ENCODE measurements at regions not wholly inside any gene's neighbourhood (a gene's known extent, or its start where the extent isn't known, plus 50 kb on each side); places are given as distances from the start of the nearest gene placed in this dataset.

DNA sequence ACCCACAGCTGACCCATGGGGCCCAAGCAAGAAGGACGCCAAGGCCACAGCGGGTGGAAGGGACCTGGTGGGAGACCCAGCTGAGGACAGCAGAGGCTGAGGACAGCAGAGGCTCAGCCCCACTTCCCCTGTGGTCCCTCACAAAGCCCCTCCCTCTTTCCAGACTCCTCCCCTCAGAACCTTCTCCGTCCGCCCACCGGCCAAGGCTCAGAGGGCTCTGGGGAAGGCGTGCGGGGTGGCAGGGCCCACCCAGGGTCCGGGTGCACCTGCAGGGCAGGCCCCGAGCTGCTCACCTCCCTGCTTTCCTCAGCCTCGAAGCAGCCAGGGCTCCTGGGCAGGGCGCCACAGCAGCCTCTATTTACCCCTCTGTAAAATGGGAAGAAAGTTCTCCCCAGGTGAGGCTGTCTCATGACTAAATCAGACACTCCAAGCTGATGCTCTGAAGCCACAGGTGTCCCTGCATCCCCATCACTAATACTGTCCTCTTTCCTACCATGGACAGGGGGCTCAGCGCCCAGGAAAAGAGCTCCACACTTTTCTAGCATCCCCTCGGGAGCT, 137.9 kb upstream of the PPP1R26 start:
- TF ChIP-seq, protein P1, sequence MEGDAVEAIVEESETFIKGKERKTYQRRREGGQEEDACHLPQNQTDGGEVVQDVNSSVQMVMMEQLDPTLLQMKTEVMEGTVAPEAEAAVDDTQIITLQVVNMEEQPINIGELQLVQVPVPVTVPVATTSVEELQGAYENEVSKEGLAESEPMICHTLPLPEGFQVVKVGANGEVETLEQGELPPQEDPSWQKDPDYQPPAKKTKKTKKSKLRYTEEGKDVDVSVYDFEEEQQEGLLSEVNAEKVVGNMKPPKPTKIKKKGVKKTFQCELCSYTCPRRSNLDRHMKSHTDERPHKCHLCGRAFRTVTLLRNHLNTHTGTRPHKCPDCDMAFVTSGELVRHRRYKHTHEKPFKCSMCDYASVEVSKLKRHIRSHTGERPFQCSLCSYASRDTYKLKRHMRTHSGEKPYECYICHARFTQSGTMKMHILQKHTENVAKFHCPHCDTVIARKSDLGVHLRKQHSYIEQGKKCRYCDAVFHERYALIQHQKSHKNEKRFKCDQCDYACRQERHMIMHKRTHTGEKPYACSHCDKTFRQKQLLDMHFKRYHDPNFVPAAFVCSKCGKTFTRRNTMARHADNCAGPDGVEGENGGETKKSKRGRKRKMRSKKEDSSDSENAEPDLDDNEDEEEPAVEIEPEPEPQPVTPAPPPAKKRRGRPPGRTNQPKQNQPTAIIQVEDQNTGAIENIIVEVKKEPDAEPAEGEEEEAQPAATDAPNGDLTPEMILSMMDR (IDR thresholded peaks at IDR 0.05; ENCODE audit: borderline replicate concordance, insufficient read depth, low read depth, low read length): no peak
- H3K4me3 ChIP-seq (ENCODE audit: low read depth, low read length): no peak overlapping the region

DNA sequence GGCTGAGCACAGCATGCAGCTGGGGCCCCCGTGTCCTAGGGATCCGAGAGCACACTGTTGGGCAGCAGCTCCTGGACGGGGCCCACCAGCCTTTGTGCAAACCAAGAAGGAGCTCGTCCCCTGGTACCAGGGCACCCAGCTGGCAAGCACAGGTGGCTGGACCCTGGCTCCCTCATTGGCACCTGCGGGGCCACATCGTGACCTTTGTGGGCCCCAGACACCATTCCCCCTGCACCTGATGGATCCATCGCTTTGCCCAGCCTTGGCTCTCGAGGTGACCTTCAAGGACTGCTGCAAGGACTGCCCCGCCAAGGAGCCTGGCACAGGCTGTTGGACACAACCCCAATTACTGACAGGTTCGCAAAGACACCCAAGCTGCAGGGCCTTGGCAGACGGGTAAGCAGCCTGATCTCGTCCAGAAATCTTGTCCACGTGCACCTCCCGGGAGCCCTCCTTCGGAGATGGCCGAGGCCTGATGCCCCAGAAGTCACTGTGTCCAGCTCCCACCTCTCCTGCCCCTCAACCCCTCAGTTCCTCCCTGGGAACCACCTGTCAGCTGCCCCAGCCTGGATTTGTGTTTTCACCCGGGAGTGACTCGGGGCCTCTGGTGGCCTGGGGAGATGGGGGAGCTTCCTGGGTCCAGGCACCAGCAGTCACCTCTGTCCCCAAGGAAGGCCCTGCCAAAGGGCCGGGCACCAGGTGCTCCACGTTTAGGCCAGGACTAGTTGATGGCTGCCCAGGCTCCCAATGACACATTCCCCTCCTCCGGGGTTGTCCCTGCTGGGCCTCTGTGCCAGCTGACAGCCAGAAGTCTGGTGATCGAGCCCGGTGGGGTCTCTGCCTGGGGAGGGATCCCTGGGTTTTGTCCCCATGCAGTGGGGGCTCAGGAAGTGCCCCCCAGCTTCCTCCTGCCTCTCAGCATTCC, 137.1 kb upstream of the PPP1R26 start:
- TF ChIP-seq, protein P1 (IDR thresholded peaks at IDR 0.05; ENCODE audit: borderline replicate concordance, insufficient read depth, low read depth, low read length): no peak
- no peak overlapping the region for H3K4me3 ChIP-seq (ENCODE audit: low read depth, low read length)

DNA sequence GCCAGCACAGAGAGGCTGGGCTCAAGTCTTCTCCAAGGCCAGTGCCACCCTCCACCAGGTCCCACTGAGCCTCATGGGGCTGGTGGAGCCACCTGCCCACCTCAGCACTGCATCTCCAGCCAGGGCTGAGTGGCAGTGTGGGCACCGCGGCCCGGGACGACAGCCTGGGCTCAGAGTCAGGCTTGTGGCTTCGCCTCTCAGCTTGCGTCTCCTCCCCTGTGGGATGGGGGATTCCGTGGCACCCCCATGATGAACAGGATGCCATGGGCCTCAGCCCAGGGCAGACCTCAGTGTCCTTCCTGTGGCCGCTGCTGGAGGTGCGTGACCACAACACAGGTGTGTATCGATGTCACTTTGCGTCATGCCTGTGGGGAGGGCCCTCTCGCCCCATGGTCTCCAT, 136.4 kb upstream of the PPP1R26 start:
- no peak overlapping the region for H3K4me3 ChIP-seq (ENCODE audit: low read depth, low read length)
- TF ChIP-seq, protein P1 (IDR thresholded peaks at IDR 0.05; ENCODE audit: borderline replicate concordance, insufficient read depth, low read depth, low read length): no peak

DNA sequence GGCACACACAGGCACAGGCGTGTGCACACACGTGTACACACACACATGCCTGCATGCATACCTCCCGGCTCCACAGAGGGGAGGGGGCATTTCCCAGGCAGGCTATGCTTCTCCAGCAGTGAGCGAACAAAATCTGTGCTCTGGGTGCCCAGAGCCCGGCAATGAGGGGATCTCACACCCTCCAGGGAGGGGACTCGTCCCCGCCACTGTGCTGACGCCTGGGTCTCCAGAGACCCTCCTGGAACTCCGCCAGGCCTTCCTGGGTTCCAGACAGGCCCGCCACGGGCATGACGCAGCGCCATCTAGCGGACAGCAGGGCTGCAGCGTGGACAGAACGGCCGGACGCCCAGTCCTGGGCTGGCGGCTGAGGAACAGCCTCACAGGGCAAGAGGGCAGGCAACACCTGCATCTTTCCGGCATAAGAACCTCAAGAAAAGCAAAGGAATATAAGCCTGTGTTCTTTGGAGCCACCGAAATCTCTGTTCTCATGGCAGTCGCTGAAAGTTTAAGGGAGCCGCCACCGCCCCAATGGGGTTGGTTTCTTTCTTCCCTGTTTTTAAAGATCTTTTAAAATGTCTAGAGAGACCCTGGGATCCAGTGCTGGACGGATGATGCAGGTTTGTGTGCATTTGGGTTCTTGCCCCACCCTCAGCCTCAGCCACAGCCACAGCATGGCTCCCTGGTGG, 135.6 kb upstream of the PPP1R26 start:
- TF ChIP-seq, protein P1 (IDR thresholded peaks at IDR 0.05; ENCODE audit: borderline replicate concordance, insufficient read depth, low read depth, low read length): peak; percentile 93
- H3K4me3 ChIP-seq (ENCODE audit: low read depth, low read length): no peak overlapping the region

DNA sequence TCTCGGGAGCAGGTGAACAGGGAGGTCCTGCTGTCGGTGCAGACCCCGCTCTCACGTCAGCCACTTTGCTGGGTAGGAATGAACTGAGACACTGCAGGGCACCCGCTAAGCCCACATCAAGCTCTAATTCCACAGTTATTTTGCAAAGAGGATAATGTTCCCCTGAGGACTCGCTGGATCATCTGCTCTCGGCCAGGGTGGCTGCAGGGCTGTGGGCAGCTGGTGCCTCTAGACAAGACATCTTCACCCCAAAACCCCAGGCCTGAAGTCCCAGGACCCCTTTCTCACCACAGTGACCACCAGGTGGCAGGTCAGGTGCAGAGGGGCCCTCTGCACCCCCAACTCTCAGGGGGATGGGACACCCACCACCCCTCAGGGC, 135.1 kb upstream of the PPP1R26 start:
- TF ChIP-seq, protein P1 (IDR thresholded peaks at IDR 0.05; ENCODE audit: borderline replicate concordance, insufficient read depth, low read depth, low read length): no peak
- H3K4me3 ChIP-seq (ENCODE audit: low read depth, low read length): no peak overlapping the region

DNA sequence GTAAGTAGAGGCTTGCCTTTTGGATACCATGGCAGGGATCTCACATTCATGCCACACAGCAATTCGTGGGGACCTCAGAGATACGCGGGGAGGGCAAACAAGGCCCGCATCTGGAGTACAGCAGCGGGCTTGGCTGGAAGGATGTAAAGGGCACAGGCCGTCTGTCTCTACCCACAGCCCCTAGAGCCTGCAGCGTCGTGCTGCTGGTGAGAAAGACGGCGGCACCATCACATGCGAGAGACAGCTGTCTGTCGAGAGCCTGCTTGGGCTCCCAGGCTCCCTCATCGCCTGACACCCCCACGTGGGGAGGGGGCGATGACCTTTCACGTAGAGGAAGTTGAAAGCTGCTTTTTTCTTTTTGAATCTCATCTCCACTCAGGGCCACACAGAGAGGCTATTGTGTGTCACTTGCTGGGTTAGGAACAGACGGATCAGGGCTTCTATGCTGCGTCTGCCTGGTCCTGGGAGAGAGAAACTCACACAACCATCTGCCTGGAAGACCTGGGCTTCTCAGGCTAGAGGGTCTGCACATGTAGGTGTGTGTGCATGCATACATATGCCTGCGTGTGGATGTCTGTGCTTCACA, 134.6 kb upstream of the PPP1R26 start:
- TF ChIP-seq, protein P1 (IDR thresholded peaks at IDR 0.05; ENCODE audit: borderline replicate concordance, insufficient read depth, low read depth, low read length): no peak
- no peak overlapping the region for H3K4me3 ChIP-seq (ENCODE audit: low read depth, low read length)

Data from GM12875 (cell line).